Natural killer cell treated with Interleukin-12 subunit alpha and Interleukin-12 subunit beta and Interleukin-15 and Interleukin-18, amount 100 ng/mL, for 72 hours (primary cell): ENCODE measurements at regions not wholly inside any gene's neighbourhood (a gene's known extent, or its start where the extent isn't known, plus 50 kb on each side); places are given as distances from the start of the nearest gene placed in this dataset.

Experiments used
- ATAC-seq, 2 donors: fragments of 150-1000 bp; cut with Tn5 transposase in 1 of 2; sonication (Bioruptor Pico), chemical (Tn5 transposase) in 1 of 2; 2 replicates each; pipeline ENCODE4 v1.10.0; 2021
- DNase-seq: peaks from one replicate; pipeline ENCODE4 v3.0.0; 2022; ENCODE audit warnings: low spot score
- H3K27ac Mint-ChIP-seq, 2 donors: 1 replicate in 1 of 2; 2 replicates in 1 of 2; pipeline ENCODE4 v1.8.0; 2022; ENCODE audit warnings: mixed read lengths in 2 of 2, mild to moderate bottlenecking in 1 of 2, moderate library complexity in 1 of 2
- H3K27me3 Mint-ChIP-seq, 2 donors: 1 replicate in 1 of 2; 2 replicates in 1 of 2; pipeline ENCODE4 v1.8.0; 2022; ENCODE audit warnings: mixed read lengths in 2 of 2
- H3K36me3 Mint-ChIP-seq: one replicate; pipeline ENCODE4 v1.8.0; 2022; ENCODE audit warnings: mixed read lengths
- H3K4me1 Mint-ChIP-seq, 2 donors: 1 replicate in 1 of 2; 2 replicates in 1 of 2; pipeline ENCODE4 v1.8.0; 2022; ENCODE audit warnings: low read depth in 2 of 2, mixed read lengths in 2 of 2, mild to moderate bottlenecking in 1 of 2
- H3K4me3 Mint-ChIP-seq: one replicate; pipeline ENCODE4 v1.8.0; 2022; ENCODE audit warnings: mixed read lengths
- H3K9me3 Mint-ChIP-seq: 2 replicates; pipeline ENCODE4 v1.8.0; 2022; ENCODE audit warnings: mixed read lengths

DNA sequence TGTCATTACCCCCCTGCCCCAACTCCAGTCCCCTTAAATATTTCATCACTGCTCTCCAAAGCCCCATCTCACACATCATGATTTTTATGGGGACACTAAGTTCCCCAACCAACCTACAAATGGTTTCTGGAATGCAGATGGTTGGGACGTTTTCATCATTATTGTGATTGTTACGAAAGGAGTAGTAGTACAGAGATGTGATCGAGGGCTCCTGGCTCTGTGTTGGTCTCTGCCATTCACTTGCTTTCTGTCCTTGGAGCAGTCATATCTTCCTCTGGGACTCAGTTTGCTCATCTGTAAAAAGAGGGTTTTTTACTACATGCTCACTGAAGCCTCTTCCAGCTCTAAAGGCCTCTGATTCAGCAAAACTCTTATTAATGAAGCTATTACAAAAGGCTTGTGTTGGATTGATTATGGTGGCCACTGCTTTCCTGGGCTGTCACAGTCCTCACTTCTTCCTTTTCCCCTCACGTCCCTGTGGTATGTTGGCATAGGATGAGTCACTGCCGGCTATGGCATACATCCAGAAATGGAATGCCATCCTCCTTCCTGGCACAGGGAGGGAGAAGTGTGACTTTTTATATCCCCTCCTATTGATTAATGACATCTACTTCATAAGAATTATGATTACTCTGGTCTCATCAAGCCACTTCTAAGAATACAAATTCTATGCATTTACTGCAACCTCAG is 593.7 kb downstream of the METTL15 start:
- ATAC-seq (no peak), DNase-seq (no peak)
- no peak overlapping the region for H3K4me3 Mint-ChIP-seq
- H3K36me3 Mint-ChIP-seq: no peaks in the 10 kb centered on the region
- no peak overlapping the region for H3K27ac Mint-ChIP-seq
- H3K9me3 Mint-ChIP-seq: peaks cover 11% of the 10 kb centered on the region
- no peaks in the 10 kb centered on the region for H3K27me3 Mint-ChIP-seq
- H3K4me1 Mint-ChIP-seq: no peaks in the 10 kb centered on the region

DNA sequence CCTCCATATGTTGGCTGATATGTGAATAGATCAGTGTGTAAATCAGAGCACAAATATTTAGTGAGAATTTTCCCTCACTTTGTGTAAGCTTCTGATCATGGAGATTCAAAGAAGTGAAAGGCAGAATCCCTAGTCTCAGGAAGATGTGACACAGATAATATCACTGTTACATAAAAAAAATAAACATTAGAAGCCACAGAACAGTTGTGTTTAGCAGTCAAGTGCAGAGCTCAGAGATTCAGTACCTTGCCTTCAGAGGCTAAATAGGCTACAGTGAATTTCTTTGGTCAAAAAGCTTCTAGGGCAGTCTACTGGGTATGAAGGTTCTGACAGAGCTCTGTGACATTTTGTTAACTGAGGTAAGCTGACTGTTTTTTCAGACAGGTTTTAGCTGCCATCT is 591.5 kb downstream of the METTL15 start:
- Mint-ChIP-seq H3K27me3 (no peaks in the 10 kb centered on the region), H3K4me1 (no peaks in the 10 kb centered on the region), H3K36me3 (no peaks in the 10 kb centered on the region), H3K4me3 (no peak overlapping the region), H3K27ac (no peak overlapping the region), H3K9me3 (peaks cover 7% of the 10 kb centered on the region)
- DNase-seq: no peak
- no peak for ATAC-seq

DNA sequence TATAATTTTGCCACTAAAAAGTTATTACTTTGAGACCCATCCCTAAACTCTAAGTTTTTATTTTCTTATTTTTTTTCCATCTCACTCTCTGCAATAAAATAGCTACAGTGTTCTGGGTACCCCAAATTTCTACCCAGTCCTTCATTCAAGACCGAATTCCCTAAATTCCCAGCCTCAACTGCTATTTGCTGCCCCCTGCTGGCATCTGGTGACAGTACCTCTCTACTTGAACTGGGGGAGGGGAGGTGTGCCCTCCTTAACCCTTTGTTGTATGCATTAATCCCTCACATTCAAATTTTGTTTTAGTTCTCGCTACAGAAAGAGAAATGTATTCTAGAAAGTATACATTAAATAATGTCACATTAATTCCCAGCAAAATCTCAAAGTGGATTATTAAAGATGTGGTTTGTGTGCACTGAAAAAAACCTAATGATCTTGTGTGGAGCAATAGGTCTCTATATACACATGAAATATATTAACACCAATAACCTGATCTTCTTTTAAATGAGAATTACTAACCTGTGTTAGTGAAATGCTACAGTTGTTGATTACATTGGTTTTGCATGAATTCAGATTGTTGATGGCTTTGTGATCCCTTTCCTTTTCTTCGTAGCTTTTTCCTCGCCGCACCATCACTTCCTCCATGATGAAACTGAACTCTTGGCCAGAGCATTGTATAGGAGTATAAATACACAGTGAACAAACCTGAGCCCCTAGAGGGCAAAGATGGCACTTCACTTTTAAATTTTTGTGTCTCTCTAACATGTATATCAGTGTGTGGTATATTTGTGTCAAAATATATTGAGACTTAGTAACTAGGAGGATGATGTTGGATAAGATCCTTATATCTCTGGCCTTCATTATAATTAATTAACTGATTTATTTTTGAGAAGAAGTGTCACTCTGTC is 590.0 kb downstream of the METTL15 start:
- Mint-ChIP-seq H3K27ac (no peak overlapping the region), H3K4me3 (no peak overlapping the region), H3K36me3 (no peaks in the 10 kb centered on the region), H3K9me3 (peaks cover 5% of the 10 kb centered on the region), H3K27me3 (no peaks in the 10 kb centered on the region), H3K4me1 (no peaks in the 10 kb centered on the region)
- no peak for ATAC-seq
- DNase-seq: no peak

DNA sequence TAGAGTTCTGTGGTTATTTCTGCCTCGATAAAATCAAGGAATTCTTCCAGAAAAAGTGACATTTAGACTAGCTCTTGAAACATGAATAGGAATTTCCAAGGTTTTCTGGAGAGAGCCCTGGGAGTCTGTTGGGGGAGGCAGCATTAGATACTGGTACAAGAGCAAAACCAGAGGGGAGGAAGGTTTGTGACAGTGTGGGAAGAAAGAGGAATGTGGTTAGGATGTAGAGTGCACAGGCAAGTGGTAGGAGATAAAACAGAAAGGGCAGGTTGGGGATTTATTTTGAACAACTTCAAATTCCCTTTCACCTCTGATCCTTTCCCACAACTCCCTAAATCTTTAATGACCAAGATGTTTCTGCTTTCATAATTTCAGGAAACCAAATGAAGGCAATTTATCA is 588.4 kb downstream of the METTL15 start:
- Mint-ChIP-seq H3K4me1 (no peaks in the 10 kb centered on the region), H3K4me3 (no peak overlapping the region), H3K27ac (no peak overlapping the region), H3K9me3 (peaks cover 5% of the 10 kb centered on the region), H3K27me3 (no peaks in the 10 kb centered on the region), H3K36me3 (no peaks in the 10 kb centered on the region)
- DNase-seq: no peak
- no peak for ATAC-seq

DNA sequence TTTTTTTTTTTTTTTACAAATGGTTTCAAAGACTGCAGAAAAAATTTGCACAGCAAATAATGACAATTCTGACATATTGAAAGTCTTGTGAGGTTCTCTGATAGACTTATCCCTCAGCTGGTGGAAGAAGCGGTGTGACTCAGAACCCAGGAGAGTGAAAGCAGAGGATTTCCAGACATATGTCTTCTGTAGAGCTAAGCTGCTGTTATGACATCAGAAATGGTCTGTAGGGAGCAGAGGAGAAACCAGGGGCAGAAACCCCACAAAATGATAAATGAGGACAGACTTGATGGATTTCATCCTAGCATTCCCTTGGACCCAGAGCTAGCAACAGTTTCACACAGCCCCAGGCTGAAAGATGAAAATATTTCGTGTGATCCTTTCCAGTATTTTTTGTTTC is 582.6 kb downstream of the METTL15 start:
- no peaks in the 10 kb centered on the region for H3K4me1 Mint-ChIP-seq
- H3K9me3 Mint-ChIP-seq: peaks cover 4% of the 10 kb centered on the region
- DNase-seq (no peak), ATAC-seq (no peak)
- H3K4me3 Mint-ChIP-seq: no peak overlapping the region
- no peaks in the 10 kb centered on the region for H3K27me3 Mint-ChIP-seq
- H3K27ac Mint-ChIP-seq: no peak overlapping the region
- H3K36me3 Mint-ChIP-seq: no peaks in the 10 kb centered on the region

DNA sequence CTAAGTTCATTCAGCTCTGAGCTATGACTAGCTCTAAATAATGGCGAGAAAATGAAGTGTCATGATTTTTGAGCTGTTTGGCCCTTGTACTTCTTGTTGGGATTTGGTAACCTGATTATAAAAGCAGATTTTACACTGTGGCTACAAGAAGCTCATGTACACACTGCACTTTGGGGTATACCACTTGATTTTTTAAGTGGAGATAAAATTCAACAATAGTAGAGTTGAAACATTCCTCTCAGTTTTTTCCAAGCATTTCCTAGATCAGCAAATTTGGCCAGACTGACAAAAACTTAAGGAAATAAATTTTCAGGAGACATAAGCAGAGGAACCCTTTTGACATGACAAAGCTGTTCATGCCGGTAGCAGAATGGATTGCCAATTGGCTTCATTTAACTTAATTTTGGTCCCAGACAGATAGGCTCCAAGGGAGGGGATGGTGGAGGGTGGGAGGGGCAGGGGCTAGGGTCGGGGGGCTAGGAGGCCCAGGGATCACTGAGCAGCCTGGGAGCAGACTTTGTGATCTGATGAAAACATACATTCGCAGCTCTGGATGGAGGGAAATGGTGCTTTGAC is 575.9 kb downstream of the METTL15 start:
- peaks cover 16% of the 10 kb centered on the region for H3K9me3 Mint-ChIP-seq
- no peaks in the 10 kb centered on the region for H3K27me3 Mint-ChIP-seq
- no peaks in the 10 kb centered on the region for H3K36me3 Mint-ChIP-seq
- H3K4me1 Mint-ChIP-seq: no peaks in the 10 kb centered on the region
- no peak for DNase-seq
- ATAC-seq: no peak
- H3K27ac Mint-ChIP-seq: no peak overlapping the region
- no peak overlapping the region for H3K4me3 Mint-ChIP-seq

DNA sequence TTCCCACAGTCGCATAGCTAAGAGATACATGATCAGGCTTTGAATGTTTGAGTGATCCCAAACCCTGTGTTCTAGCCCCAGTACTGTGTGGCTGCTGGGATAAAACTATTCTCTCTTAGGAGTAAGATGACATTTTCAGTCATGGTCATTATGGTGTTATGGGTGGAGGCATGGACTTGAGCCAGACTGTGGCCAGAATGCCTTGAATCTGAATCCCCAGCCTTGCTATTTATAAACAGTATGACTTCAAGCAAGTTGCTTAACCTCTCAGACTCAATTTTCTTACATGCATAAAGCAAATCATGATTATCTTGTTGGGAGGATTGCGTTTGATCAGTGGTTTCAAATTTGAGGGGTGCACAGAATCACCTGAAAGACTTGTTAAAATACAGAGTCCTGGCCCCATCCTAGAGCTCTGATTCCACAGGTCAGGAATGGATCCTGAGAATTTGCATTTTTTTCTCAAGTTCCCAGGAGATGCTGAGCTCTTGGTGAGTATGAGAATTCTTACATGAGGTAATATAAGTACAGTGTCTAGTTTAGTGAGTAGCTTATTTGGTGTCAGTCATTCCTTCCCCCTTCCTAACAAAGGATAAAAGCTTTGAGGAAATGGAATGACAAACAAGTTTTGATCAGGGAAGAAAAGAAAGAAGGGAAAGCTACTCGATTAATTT is 571.7 kb downstream of the METTL15 start:
- H3K27ac Mint-ChIP-seq: no peak overlapping the region
- H3K4me1 Mint-ChIP-seq: no peaks in the 10 kb centered on the region
- DNase-seq (no peak), ATAC-seq (no peak)
- no peaks in the 10 kb centered on the region for H3K36me3 Mint-ChIP-seq
- no peak overlapping the region for H3K4me3 Mint-ChIP-seq
- H3K9me3 Mint-ChIP-seq: peaks cover 11% of the 10 kb centered on the region
- H3K27me3 Mint-ChIP-seq: no peaks in the 10 kb centered on the region

DNA sequence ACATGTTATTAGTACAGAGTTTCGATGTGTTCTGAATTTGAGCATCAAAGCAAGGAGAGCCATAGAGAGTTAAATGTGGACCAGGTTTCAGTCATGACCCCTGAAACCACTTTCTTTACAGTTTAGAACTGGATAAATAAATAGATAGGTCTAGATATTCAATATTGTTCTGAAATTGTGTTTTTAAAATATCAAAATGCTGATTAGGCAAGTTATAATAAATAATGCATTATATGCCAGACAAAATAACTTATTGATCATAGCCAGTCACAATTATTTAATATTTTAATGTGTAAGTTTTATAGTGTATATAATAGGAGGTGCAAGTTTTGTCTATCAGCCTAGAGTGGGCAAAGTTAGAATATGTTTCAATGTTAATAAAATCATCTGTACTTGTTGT is 569.5 kb downstream of the METTL15 start:
- Mint-ChIP-seq H3K4me3 (no peak overlapping the region), H3K9me3 (peaks cover 8% of the 10 kb centered on the region), H3K36me3 (no peaks in the 10 kb centered on the region), H3K27me3 (no peaks in the 10 kb centered on the region), H3K4me1 (no peaks in the 10 kb centered on the region), H3K27ac (no peak overlapping the region)
- DNase-seq: no peak
- ATAC-seq: no peak

DNA sequence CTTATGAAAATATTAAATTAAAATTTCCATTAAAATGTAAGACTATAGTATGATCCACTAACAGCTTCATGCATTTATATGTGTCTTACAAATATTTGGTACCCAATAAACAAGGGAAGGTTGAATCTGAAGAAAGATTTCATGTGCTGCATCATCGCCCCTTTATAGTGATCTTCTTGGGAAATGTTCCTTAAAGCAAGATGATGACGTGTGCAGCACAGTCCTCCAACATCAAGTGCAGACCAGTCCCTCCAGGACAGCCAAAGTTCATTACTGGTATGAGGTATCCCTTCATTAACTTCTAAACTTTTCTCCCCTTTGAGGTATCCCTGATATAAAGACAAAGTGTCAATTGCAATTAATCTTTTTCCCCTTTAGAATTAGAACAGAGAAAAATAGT is 567.0 kb downstream of the METTL15 start:
- Mint-ChIP-seq H3K36me3 (no peaks in the 10 kb centered on the region), H3K4me3 (no peak overlapping the region), H3K27ac (no peak overlapping the region), H3K27me3 (no peaks in the 10 kb centered on the region), H3K9me3 (peaks cover 4% of the 10 kb centered on the region), H3K4me1 (no peaks in the 10 kb centered on the region)
- no peak for DNase-seq
- ATAC-seq: no peak

DNA sequence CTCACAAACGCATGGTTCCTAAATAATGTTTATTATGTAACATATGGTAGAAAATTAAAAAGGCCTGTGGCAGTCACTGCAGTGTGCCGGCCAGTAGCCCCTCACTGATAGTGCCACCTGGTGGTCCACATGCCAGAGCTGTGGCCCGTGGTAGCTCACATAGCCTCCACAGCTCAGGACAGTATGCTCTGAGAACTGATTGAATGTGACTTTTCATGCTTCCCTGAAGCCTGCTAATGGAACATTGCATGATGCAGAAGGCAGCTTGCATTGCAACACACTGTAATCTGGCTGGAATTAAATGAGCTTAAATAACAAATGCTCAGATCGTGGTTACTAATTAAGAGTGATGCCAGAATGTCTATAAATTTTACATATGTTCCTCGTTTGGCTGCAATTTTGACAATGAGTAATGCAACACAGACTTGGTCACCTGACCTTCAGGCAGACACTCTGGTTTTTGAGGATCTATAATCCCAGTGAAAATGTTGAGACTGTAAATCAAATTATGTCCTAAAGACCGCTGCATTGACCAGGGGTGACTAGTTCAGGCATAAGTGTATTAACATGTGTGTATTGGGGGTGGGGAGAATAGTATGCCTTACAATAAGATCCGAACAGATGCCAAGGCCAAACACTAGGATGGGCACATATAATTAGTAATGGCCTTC is 566.4 kb downstream of the METTL15 start:
- Mint-ChIP-seq H3K9me3 (peaks cover 3% of the 10 kb centered on the region), H3K36me3 (no peaks in the 10 kb centered on the region), H3K4me3 (no peak overlapping the region), H3K4me1 (no peaks in the 10 kb centered on the region), H3K27me3 (no peaks in the 10 kb centered on the region), H3K27ac (no peak overlapping the region)
- ATAC-seq: no peak
- DNase-seq: no peak

DNA sequence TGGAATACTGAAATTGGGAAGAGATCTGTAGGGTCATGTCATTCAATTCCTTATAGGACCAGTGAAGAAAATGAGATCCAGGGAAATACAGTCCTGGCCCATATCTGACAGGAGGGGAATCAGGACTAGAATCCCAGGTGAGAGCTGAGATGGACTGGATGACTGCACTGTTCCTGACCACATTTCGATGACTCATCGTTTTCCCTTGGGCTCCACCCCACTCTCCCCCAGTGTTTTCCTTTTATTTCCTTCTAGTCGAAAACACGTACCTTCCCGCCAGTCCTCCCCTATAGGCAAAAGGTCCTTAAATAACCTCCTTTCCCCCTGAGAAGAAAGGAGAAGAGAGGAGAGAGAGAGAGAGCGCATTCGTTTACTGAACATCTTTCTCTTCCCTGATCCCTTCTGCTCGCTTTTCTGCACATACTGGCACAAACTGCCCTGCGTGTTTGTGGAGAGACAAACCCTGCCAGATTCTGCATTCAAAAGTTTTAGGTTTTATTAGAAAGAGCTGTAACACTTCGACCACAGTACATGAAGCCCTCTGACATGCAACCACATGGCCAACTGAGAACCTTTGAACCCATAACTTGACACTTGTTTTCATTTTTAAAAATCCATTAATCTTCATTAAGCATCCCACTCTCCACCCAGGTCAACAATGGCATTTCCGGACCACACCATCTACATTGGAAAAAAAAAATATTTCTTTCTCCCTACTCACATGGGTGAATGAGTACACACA is 565.7 kb downstream of the METTL15 start:
- Mint-ChIP-seq H3K4me3 (no peak overlapping the region), H3K4me1 (no peaks in the 10 kb centered on the region), H3K9me3 (peaks cover 3% of the 10 kb centered on the region), H3K36me3 (no peaks in the 10 kb centered on the region), H3K27ac (no peak overlapping the region), H3K27me3 (no peaks in the 10 kb centered on the region)
- ATAC-seq (no peak), DNase-seq (no peak)

DNA sequence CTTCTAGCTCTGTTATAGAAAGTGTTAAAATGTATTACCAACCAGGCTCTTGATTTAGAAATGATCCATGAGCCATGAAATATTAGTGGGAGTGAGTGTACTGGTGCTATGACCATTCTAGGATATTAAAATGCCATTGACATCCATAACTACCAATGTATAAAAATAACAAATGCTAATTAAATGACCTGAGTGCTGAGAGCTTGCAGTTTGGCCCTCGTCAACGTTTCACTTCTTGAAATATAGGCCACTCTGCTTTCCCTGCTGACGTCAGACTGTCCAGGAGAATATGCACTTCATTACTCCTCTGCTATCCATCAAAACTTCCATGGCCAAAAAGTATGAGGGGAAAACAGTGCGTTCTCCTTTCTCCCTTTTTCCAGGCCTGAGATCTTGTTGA is 563.1 kb downstream of the METTL15 start:
- H3K9me3 Mint-ChIP-seq: peaks cover 8% of the 10 kb centered on the region
- no peak for ATAC-seq
- H3K27ac Mint-ChIP-seq: no peak overlapping the region
- no peaks in the 10 kb centered on the region for H3K4me1 Mint-ChIP-seq
- H3K36me3 Mint-ChIP-seq: no peaks in the 10 kb centered on the region
- H3K4me3 Mint-ChIP-seq: no peak overlapping the region
- DNase-seq: no peak
- no peaks in the 10 kb centered on the region for H3K27me3 Mint-ChIP-seq

DNA sequence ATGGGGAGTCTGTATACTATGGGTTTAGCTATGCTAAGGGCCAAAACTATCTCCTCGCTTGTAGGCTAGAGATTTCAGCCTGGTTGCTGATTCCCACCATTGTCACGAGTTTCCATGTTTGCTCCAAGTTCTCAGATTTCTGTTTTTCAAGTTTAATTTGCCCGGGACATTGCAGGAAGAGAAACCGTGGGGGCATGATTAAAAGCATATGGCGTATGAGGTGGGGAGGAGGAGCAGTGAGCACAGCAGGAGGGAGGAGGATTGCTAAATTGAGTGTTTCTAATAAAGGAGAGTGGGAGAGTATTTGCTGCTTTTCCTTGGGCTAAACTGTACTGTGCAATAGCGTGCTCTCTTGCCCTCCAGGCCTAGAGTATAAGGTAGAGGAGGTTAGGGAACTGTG is 558.4 kb downstream of the METTL15 start:
- Mint-ChIP-seq H3K4me3 (no peak overlapping the region), H3K4me1 (no peaks in the 10 kb centered on the region), H3K27me3 (no peaks in the 10 kb centered on the region), H3K36me3 (no peaks in the 10 kb centered on the region), H3K9me3 (peaks cover 14% of the 10 kb centered on the region), H3K27ac (no peak overlapping the region)
- ATAC-seq (no peak), DNase-seq (no peak)
